Effector memory CD8-positive, alpha-beta T cell (primary cell): ENCODE measurements at regions not wholly inside any gene's neighbourhood (a gene's known extent, or its start where the extent isn't known, plus 50 kb on each side); places are given as distances from the start of the nearest gene placed in this dataset.

Source experiments
- ATAC-seq: fragments of 150-1000 bp; cut with Tn5 transposase; replicated peaks from 2 replicates; pipeline ENCODE4 v1.10.0; 2021; ENCODE audit warnings: mild to moderate bottlenecking, moderate library complexity
- DNase-seq, 3 experiments: peaks; one replicate each; pipeline ENCODE4 v3.0.0; 2021
- H3K27ac Mint-ChIP-seq, 2 donors: one replicate each; pipeline ENCODE4 v1.8.0; 2022; ENCODE audit warnings: mild to moderate bottlenecking in 2 of 2, mixed read lengths in 2 of 2, moderate library complexity in 2 of 2
- H3K27me3 Mint-ChIP-seq, 2 donors: one replicate each; pipeline ENCODE4 v1.8.0; 2022; ENCODE audit warnings: mixed read lengths in 2 of 2
- H3K36me3 Mint-ChIP-seq: one replicate; pipeline ENCODE4 v1.8.0; 2022; ENCODE audit warnings: mild to moderate bottlenecking, moderate library complexity, mixed read lengths; ENCODE audit not compliant: insufficient read depth
- H3K4me1 Mint-ChIP-seq, 2 donors: one replicate each; pipeline ENCODE4 v1.8.0; 2022; ENCODE audit warnings: low read depth in 2 of 2, mixed read lengths in 2 of 2
- H3K4me3 Mint-ChIP-seq, 2 donors: one replicate each; pipeline ENCODE4 v1.8.0; 2022; ENCODE audit warnings: mild to moderate bottlenecking in 2 of 2, mixed read lengths in 2 of 2, moderate library complexity in 2 of 2
- H3K9me3 Mint-ChIP-seq, 2 donors: one replicate each; pipeline ENCODE4 v1.8.0; 2022; ENCODE audit warnings: mixed read lengths in 2 of 2

GRCh38 chr15:95558916-95559315 lies 771.6 kb upstream of the NR2F2 start:
- Mint-ChIP-seq H3K27ac (no peak overlapping the region), H3K4me3 (no peak overlapping the region), H3K4me1 (no peaks in the 10 kb centered on the region), H3K36me3 (peaks cover 2% of the 10 kb centered on the region), H3K9me3 (no peaks in the 10 kb centered on the region), H3K27me3 (peaks cover 0 to 37% of the 10 kb centered on the region in 2 donors)
- ATAC-seq (no peak), DNase-seq (no peak)

GRCh38 chr15:95559875-95560394 lies 770.6 kb upstream of the NR2F2 start:
- Mint-ChIP-seq H3K27me3 (peaks cover 0 to 37% of the 10 kb centered on the region in 2 donors), H3K9me3 (no peaks in the 10 kb centered on the region), H3K4me1 (no peaks in the 10 kb centered on the region), H3K36me3 (peaks cover 2% of the 10 kb centered on the region), H3K27ac (no peak overlapping the region), H3K4me3 (no peak overlapping the region)
- DNase-seq (no peak), ATAC-seq (no peak)

- DNase-seq (no peak), ATAC-seq (no peak)
- H3K4me1 Mint-ChIP-seq, result no peaks in the 10 kb centered on the region
- peaks cover 0 to 40% of the 10 kb centered on the region in 2 donors for H3K27me3 Mint-ChIP-seq
- no peak overlapping the region for H3K27ac Mint-ChIP-seq
- peaks cover 2% of the 10 kb centered on the region for H3K36me3 Mint-ChIP-seq
- H3K4me3 Mint-ChIP-seq, result no peak overlapping the region
- no peaks in the 10 kb centered on the region for H3K9me3 Mint-ChIP-seq
Measured at GRCh38 chr15:95561463-95561862, 769.0 kb upstream of the NR2F2 start.

- ATAC-seq (no peak), DNase-seq (no peak)
- Mint-ChIP-seq H3K4me1 (no peaks in the 10 kb centered on the region), H3K27ac (no peak overlapping the region), H3K27me3 (peaks cover 0 to 26% of the 10 kb centered on the region in 2 donors), H3K4me3 (no peak overlapping the region), H3K36me3 (peaks cover 2% of the 10 kb centered on the region), H3K9me3 (peaks cover 0 to 4% of the 10 kb centered on the region in 2 donors)
Measured at GRCh38 chr15:95563634-95564033, 766.9 kb upstream of the NR2F2 start.

GRCh38 chr15:95565016-95565600 lies 765.4 kb upstream of the NR2F2 start:
- no peak for ATAC-seq
- H3K4me3 Mint-ChIP-seq, result no peak overlapping the region

GRCh38 chr15:95565690-95566089 lies 764.8 kb upstream of the NR2F2 start:
- H3K36me3 Mint-ChIP-seq, result peaks cover 2% of the 10 kb centered on the region
- H3K9me3 Mint-ChIP-seq, result peaks cover 0 to 13% of the 10 kb centered on the region in 2 donors
- no peaks in the 10 kb centered on the region for H3K4me1 Mint-ChIP-seq
- no peak for ATAC-seq
- no peak overlapping the region for H3K4me3 Mint-ChIP-seq
- peaks cover 0 to 12% of the 10 kb centered on the region in 2 donors for H3K27me3 Mint-ChIP-seq
- no peak for DNase-seq
- no peak overlapping the region for H3K27ac Mint-ChIP-seq

More at GRCh38 chr15:95565016-95565600, 765.4 kb upstream of the NR2F2 start:
- H3K27me3 Mint-ChIP-seq, result peaks cover 0 to 12% of the 10 kb centered on the region in 2 donors
- H3K4me1 Mint-ChIP-seq, result no peaks in the 10 kb centered on the region
- peaks cover 0 to 13% of the 10 kb centered on the region in 2 donors for H3K9me3 Mint-ChIP-seq
- H3K27ac Mint-ChIP-seq, result no peak overlapping the region
- no peak for DNase-seq
- H3K36me3 Mint-ChIP-seq, result peaks cover 2% of the 10 kb centered on the region

GRCh38 chr15:95567686-95568085 lies 762.8 kb upstream of the NR2F2 start:
- Mint-ChIP-seq H3K27ac (no peak overlapping the region), H3K4me1 (no peaks in the 10 kb centered on the region), H3K36me3 (peaks cover 2% of the 10 kb centered on the region), H3K9me3 (peaks cover 0 to 13% of the 10 kb centered on the region in 2 donors), H3K4me3 (no peak overlapping the region), H3K27me3 (peaks cover 0 to 6% of the 10 kb centered on the region in 2 donors)
- DNase-seq (no peak), ATAC-seq (no peak)

- H3K9me3 Mint-ChIP-seq, result peaks cover 0 to 7% of the 10 kb centered on the region in 2 donors
- no peak overlapping the region for H3K27ac Mint-ChIP-seq
- peaks cover 6 to 8% of the 10 kb centered on the region in 2 donors for H3K27me3 Mint-ChIP-seq
- DNase-seq (no peak), ATAC-seq (no peak)
- no peak overlapping the region for H3K4me3 Mint-ChIP-seq
- no peaks in the 10 kb centered on the region for H3K36me3 Mint-ChIP-seq
- no peaks in the 10 kb centered on the region for H3K4me1 Mint-ChIP-seq
Measured at GRCh38 chr15:95574053-95574452, 756.4 kb upstream of the NR2F2 start.

- Mint-ChIP-seq H3K4me3 (no peak overlapping the region), H3K36me3 (no peaks in the 10 kb centered on the region), H3K4me1 (no peaks in the 10 kb centered on the region), H3K27ac (no peak overlapping the region), H3K9me3 (no peaks in the 10 kb centered on the region), H3K27me3 (peaks cover 6 to 8% of the 10 kb centered on the region in 2 donors)
- ATAC-seq, result no peak
- DNase-seq, result no peak
Measured at GRCh38 chr15:95577927-95578326, 752.6 kb upstream of the NR2F2 start.

- Mint-ChIP-seq H3K27me3 (peaks cover 6 to 8% of the 10 kb centered on the region in 2 donors), H3K27ac (no peak overlapping the region), H3K4me1 (no peaks in the 10 kb centered on the region), H3K9me3 (no peaks in the 10 kb centered on the region), H3K36me3 (no peaks in the 10 kb centered on the region), H3K4me3 (no peak overlapping the region)
- ATAC-seq, result no peak
- no peak for DNase-seq
Measured at GRCh38 chr15:95580121-95580520, 750.4 kb upstream of the NR2F2 start.

- H3K27me3 Mint-ChIP-seq, result peaks cover 6 to 8% of the 10 kb centered on the region in 2 donors
- no peak overlapping the region for H3K27ac Mint-ChIP-seq
- no peaks in the 10 kb centered on the region for H3K9me3 Mint-ChIP-seq
- H3K4me3 Mint-ChIP-seq, result no peak overlapping the region
- no peaks in the 10 kb centered on the region for H3K36me3 Mint-ChIP-seq
- DNase-seq (no peak), ATAC-seq (no peak)
- H3K4me1 Mint-ChIP-seq, result no peaks in the 10 kb centered on the region
Measured at GRCh38 chr15:95581595-95581994, 748.9 kb upstream of the NR2F2 start.

GRCh38 chr15:95584088-95584487 lies 746.4 kb upstream of the NR2F2 start:
- Mint-ChIP-seq H3K27me3 (no peaks in the 10 kb centered on the region), H3K27ac (no peak overlapping the region), H3K9me3 (no peaks in the 10 kb centered on the region), H3K4me1 (no peaks in the 10 kb centered on the region), H3K36me3 (no peaks in the 10 kb centered on the region), H3K4me3 (no peak overlapping the region)
- no peak for ATAC-seq
- DNase-seq, result no peak

GRCh38 chr15:95588056-95588455 lies 742.4 kb upstream of the NR2F2 start:
- DNase-seq (no peak), ATAC-seq (no peak)
- Mint-ChIP-seq H3K4me3 (no peak overlapping the region), H3K36me3 (no peaks in the 10 kb centered on the region), H3K4me1 (no peaks in the 10 kb centered on the region), H3K27ac (no peak overlapping the region), H3K9me3 (no peaks in the 10 kb centered on the region), H3K27me3 (no peaks in the 10 kb centered on the region)

- no peaks in the 10 kb centered on the region for H3K27me3 Mint-ChIP-seq
- H3K4me1 Mint-ChIP-seq, result no peaks in the 10 kb centered on the region
- no peak for DNase-seq
- no peak overlapping the region for H3K4me3 Mint-ChIP-seq
- no peak overlapping the region for H3K27ac Mint-ChIP-seq
- no peak for ATAC-seq
- H3K36me3 Mint-ChIP-seq, result no peaks in the 10 kb centered on the region
- H3K9me3 Mint-ChIP-seq, result no peaks in the 10 kb centered on the region
Measured at GRCh38 chr15:95590533-95591044, 739.9 kb upstream of the NR2F2 start.
